K562 (cell line): ENCODE measurements at regions not wholly inside any gene's neighbourhood (a gene's known extent, or its start where the extent isn't known, plus 50 kb on each side); places are given as distances from the start of the nearest gene placed in this dataset.

Source experiments
- ATAC-seq: fragments of 200-7000 bp; cut with Tn5 transposase; 3 replicates; pipeline ENCODE4 v1.9.1; 2020; ENCODE audit warnings: moderate library complexity
- BruUV-seq: library from RNA; stranded (reverse); fragments of 400-500 nt; replicated peaks from 2 replicates; lab custom pipeline; 2021; lab: Mats Ljungman, UMichigan
- CTCF ChIA-PET: fragments of 300-600 bp; formaldehyde crosslinking; extraction: SDS; loops from one replicate; lab custom pipeline; 2021; ENCODE audit warnings: low intra/inter-chr PET ratio; lab: Yijun Ruan, JAX
- POLR2A ChIA-PET: fragments of 300-600, 350-650 bp; sonication (Branson Sonifier 250); formaldehyde crosslinking; extraction: SDS; loops from one replicate; lab custom pipeline; 2021; ENCODE audit warnings: antibody characterized with exemption, inconsistent platforms; lab: Yijun Ruan, JAX
- DNase-seq, 4 experiments: peaks; one replicate each; pipeline versions ENCODE4 v3.0.0 to v3.0.0-alpha.2; 2011 to 2018; ENCODE audit warnings: low spot score in 3 of 4, mixed read lengths in 3 of 4; ENCODE audit errors: extremely low read depth in 1 of 4
- FAIRE-seq: peaks from 2 replicates; lab custom pipeline; 2011; peaks lifted over from hg19 to GRCh38; lab: Jason Lieb, UNC
- H2AFZ ChIP-seq: 2 replicates; pipeline ENCODE4 v1.6.0; 2011; ENCODE audit warnings: low read depth, low read length, control low read depth, inconsistent platforms
- H3K27ac ChIP-seq: fragments of 200-600 bp; 3 replicates; pipeline ENCODE4 v1.8.0; 2011; ENCODE audit warnings: low read depth, mild to moderate bottlenecking, control low read depth, inconsistent platforms, low read length, moderate library complexity, mixed read lengths; ENCODE audit errors: extremely low read depth
- H3K27me3 ChIP-seq, 2 experiments: fragments of 300-600 bp in 1 of 2; 2 replicates in 1 of 2; 3 replicates in 1 of 2; pipeline versions ENCODE4 v1.6.0 to v1.8.0; 2011; ENCODE audit warnings: inconsistent platforms in 2 of 2, low read length in 2 of 2, mild to moderate bottlenecking in 1 of 2, mixed read lengths in 1 of 2, moderate library complexity in 1 of 2; ENCODE audit not compliant: control insufficient read depth in 2 of 2, insufficient read depth in 2 of 2
- H3K36me3 ChIP-seq: fragments of 300-600 bp; 3 replicates; pipeline ENCODE4 v1.8.0; 2011; ENCODE audit warnings: mild to moderate bottlenecking, low read length, inconsistent platforms; ENCODE audit not compliant: control insufficient read depth, insufficient read depth
- H3K4me1 ChIP-seq, 2 experiments: fragments of 200-600 bp in 1 of 2; replicated peaks in 1 of 2; 2 replicates in 1 of 2; 3 replicates in 1 of 2; pipeline versions ENCODE4 v1.5.1 to v1.8.0; 2011; ENCODE audit warnings: inconsistent platforms in 2 of 2, low read length in 2 of 2, mild to moderate bottlenecking in 1 of 2, mixed read lengths in 1 of 2, moderate library complexity in 1 of 2; ENCODE audit not compliant: control insufficient read depth in 2 of 2, insufficient read depth in 2 of 2
- H3K4me2 ChIP-seq: 2 replicates; pipeline ENCODE4 v1.6.1; 2011; ENCODE audit warnings: low read length, control low read depth, inconsistent platforms, mixed read lengths; ENCODE audit not compliant: insufficient read depth
- H3K4me3 ChIP-seq: fragments of 200-600 bp; sonication (generic), shearing (Covaris generic); 2 replicates; pipeline ENCODE4 v1.5.1; 2016; ENCODE audit warnings: control low read depth, inconsistent platforms
- H3K79me2 ChIP-seq: fragments of 200-600 bp; 3 replicates; pipeline ENCODE4 v1.8.0; 2011; ENCODE audit warnings: low read length, inconsistent platforms; ENCODE audit not compliant: control insufficient read depth, insufficient read depth
- H3K9ac ChIP-seq, 2 experiments: 2 replicates each; pipeline versions ENCODE4 v1.6.0 to v1.6.1; 2011; ENCODE audit warnings: low read depth in 2 of 2, low read length in 2 of 2, control low read depth in 1 of 2, inconsistent platforms in 1 of 2, mild to moderate bottlenecking in 1 of 2, mixed read lengths in 1 of 2; ENCODE audit not compliant: insufficient read depth in 1 of 2
- H3K9me1 ChIP-seq: one replicate; pipeline ENCODE4 v1.6.0; 2011; ENCODE audit warnings: inconsistent platforms, mild to moderate bottlenecking, low read length, moderate library complexity; ENCODE audit not compliant: control insufficient read depth, insufficient read depth
- H3K9me3 ChIP-seq: replicated peaks from 2 replicates; pipeline ENCODE4 v1.5.1; 2011; ENCODE audit warnings: low read depth, low read length, inconsistent platforms; ENCODE audit not compliant: control insufficient read depth, insufficient read depth
- H4K20me1 ChIP-seq: replicated peaks from 2 replicates; pipeline ENCODE4 v1.6.1; 2011; ENCODE audit warnings: low read length, inconsistent platforms, mixed read lengths; ENCODE audit not compliant: control insufficient read depth, insufficient read depth
- BRCA1 ChIP-seq, 2 experiments: fragments of 450-650 bp in 1 of 2; sonication (generic) in 1 of 2; formaldehyde crosslinking in 1 of 2; IDR thresholded peaks; 2 replicates each; pipeline versions ENCODE4 v1.5.0 to v1.6.1; 2017 to 2020; ENCODE audit warnings: mild to moderate bottlenecking in 1 of 2, missing genetic modification reagents in 1 of 2
- MCM3 ChIP-seq: fragments of 450-650 bp; IDR thresholded peaks from 2 replicates; pipeline ENCODE4 v1.6.1; 2016
- MECOM ChIP-seq: fragments of 250-450 bp; sonication (Bioruptor Pico); IDR thresholded peaks from 2 replicates; pipeline ENCODE4 v1.8.0; 2022; ENCODE audit warnings: inconsistent platforms
- NBN ChIP-seq: fragments of 450-650 bp; IDR thresholded peaks from 2 replicates; pipeline ENCODE4 v1.6.1; 2016; ENCODE audit warnings: low read depth, mild to moderate bottlenecking
- NFE2 ChIP-seq: IDR thresholded peaks from 2 replicates; pipeline ENCODE4 v1.6.1; 2014; ENCODE audit warnings: antibody characterized with exemption, low read depth
- ZBTB17 ChIP-seq: fragments of 450-650 bp; formaldehyde crosslinking; IDR thresholded peaks from 2 replicates; pipeline ENCODE4 v1.4.0; 2020; ENCODE audit warnings: mild to moderate bottlenecking
- ZC3H4 ChIP-seq: sonication (generic); formaldehyde crosslinking; IDR thresholded peaks from 2 replicates; pipeline ENCODE4 v1.9.0; 2021; ENCODE audit warnings: missing genetic modification reagents, borderline replicate concordance
- ZFPM2 ChIP-seq: fragments of 250-450 bp; sonication (Bioruptor Pico); IDR thresholded peaks from 2 replicates; pipeline ENCODE4 v1.5.1; 2022; ENCODE audit warnings: mild to moderate bottlenecking
- ZNF134 ChIP-seq: fragments of 250-450 bp; sonication (Bioruptor Pico); conservative IDR thresholded peaks from 2 replicates; pipeline ENCODE4 v1.4.0; 2020
- ZNF174 ChIP-seq: fragments of 250-450 bp; sonication (Bioruptor Pico); IDR thresholded peaks from 2 replicates; pipeline ENCODE4 v1.4.0; 2020; ENCODE audit warnings: mild to moderate bottlenecking
- ZNF347 ChIP-seq: fragments of 450-650 bp; formaldehyde crosslinking; IDR thresholded peaks from 2 replicates; pipeline ENCODE4 v1.4.0; 2020; ENCODE audit warnings: low read depth, mild to moderate bottlenecking, moderate library complexity
- ZNF707 ChIP-seq: fragments of 250-450 bp; sonication (Bioruptor Pico); conservative IDR thresholded peaks from 2 replicates; pipeline ENCODE4 v1.8.0; 2022; ENCODE audit warnings: inconsistent platforms, mild to moderate bottlenecking, moderate library complexity
- ZNF77 ChIP-seq: fragments of 250-450 bp; sonication (Bioruptor Pico); IDR thresholded peaks from 2 replicates; pipeline ENCODE4 v1.5.0; 2020
- WGBS: fragments of 100-300 bp; shearing (Covaris generic); methylation state at CpG from one replicate; pipeline ENCODE4 v1.1.6; 2016; ENCODE audit warnings: low coverage, mixed read lengths; ENCODE audit not compliant: insufficient coverage; ENCODE audit errors: missing lambda C conversion rate; 5-methylcytosine and 5-hydroxymethylcytosine counted together
- in situ Hi-C: fragments of 300-500 bp; cut with MboI; formaldehyde crosslinking; loops from 4 replicates; pipeline ENCODE4 v1.15.0; 2018; ENCODE audit warnings: inconsistent platforms, mixed read lengths
- intact Hi-C: fragments of 100-400 bp; cut with micrococcal nuclease; formaldehyde crosslinking; loops from 2 replicates; pipeline ENCODE4 v1.14.2; 2022
- TF ChIP-seq, protein P1 (sequence below), 2 experiments: fragments of 450-650 bp in 1 of 2; sonication (generic) in 1 of 2; formaldehyde crosslinking in 1 of 2; IDR thresholded peaks in 1 of 2; conservative IDR thresholded peaks in 1 of 2; 2 replicates each; pipeline versions ENCODE4 v1.6.1 to v1.8.1; 2016 to 2023; ENCODE audit warnings: mild to moderate bottlenecking in 2 of 2, moderate library complexity in 2 of 2, inconsistent platforms in 1 of 2, missing genetic modification reagents in 1 of 2
- TF ChIP-seq, protein P2 (sequence below): fragments of 450-650 bp; IDR thresholded peaks from 2 replicates; pipeline ENCODE4 v1.6.1; 2016
- TF ChIP-seq, protein P3 (sequence below): fragments of 450-650 bp; IDR thresholded peaks from 2 replicates; pipeline ENCODE4 v1.7.1; 2018; ENCODE audit warnings: mild to moderate bottlenecking, low read depth; ENCODE audit not compliant: partially characterized antibody
- TF ChIP-seq, protein P4 (sequence below): sonication (generic); formaldehyde crosslinking; IDR thresholded peaks from 2 replicates; pipeline ENCODE4 v1.9.0; 2022; ENCODE audit warnings: mild to moderate bottlenecking, missing genetic modification reagents

DNA sequence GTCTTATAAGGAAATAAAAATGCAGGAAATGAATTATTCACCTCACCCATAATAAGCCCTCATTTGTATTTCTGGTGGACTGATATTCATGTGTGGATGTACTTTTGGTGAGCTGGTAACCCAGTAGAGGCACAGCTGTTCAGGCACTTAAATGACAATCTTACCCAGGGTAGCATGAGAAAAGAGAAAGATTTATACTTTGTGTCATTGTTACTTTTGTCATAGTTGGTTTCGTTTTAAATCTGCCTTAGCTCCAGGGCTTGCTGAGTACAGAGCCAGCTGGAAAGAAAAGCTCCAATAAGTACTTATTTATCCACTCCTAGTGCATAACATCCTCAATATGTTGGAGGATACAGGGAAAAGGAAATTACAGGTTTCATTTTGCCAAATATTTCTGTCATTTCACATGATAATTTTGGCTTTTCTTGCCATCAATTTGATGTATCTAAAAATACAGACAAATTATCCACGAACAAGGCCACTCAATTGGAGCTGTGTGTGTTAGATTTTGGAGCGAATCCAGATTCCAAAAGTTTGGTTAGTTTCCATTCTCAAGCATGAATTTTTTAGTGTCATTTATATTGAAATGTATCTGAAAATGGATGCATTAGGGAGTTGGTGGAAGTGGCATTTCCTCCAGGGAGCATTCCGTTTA, 1276.1 kb upstream of the FAM98A start (continued):
- TF ChIP-seq ZC3H4 (CRISPR knock-in tag) = no peak

DNA sequence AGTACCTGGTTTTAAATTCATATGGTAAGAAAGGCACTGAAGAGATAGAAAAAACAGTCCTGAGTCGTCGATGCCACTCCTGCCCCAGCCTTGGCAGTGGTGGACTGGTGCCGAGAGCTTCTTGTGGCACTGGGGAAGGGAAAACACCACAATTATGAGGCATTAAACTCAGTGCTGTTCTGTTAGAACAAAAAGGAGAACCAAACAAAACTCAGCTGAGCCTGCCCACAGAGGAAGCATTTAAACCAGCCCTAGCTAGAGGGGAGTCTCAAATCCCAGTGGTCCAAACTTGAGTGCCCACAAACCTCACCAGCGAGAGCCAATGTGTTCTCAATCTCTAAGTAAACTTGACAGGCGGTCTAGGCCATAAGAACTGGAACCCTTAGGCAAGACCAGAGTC, 1254.5 kb upstream of the FAM98A start:
- no peak for FAIRE-seq
- Histone ChIP-seq H3K27me3 (no peaks in the 10 kb centered on the region), H4K20me1 (no peaks in the 10 kb centered on the region), H3K4me3 (no peak overlapping the region), H2AFZ (no peak overlapping the region), H3K36me3 (no peaks in the 10 kb centered on the region), H3K9ac (no peak overlapping the region), H3K4me1 (no peaks in the 10 kb centered on the region), H3K9me1 (no peaks in the 10 kb centered on the region), H3K9me3 (peaks cover 4% of the 10 kb centered on the region; the same call in 1 of the 2 replicates), H3K79me2 (no peaks in the 10 kb centered on the region), H3K4me2 (no peak overlapping the region), H3K27ac (no peak overlapping the region)
- in situ Hi-C loops (no loop called here), intact Hi-C loops (no loop called here)
- BruUV-seq = no TSS peak
- WGBS = 0% methylated on average over 5 of the region's 5 CpGs
- no peak for ATAC-seq
- ChIA-PET CTCF (no interaction called here), POLR2A (no interaction called here)
- no peak for DNase-seq
- TF ChIP-seq, protein P1, sequence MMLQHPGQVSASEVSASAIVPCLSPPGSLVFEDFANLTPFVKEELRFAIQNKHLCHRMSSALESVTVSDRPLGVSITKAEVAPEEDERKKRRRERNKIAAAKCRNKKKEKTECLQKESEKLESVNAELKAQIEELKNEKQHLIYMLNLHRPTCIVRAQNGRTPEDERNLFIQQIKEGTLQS (IDR thresholded peaks at IDR 0.05) = no peak
- TF ChIP-seq, protein P1 (CRISPR knock-in tag; conservative IDR thresholded peaks at IDR 0.05) = no peak
- TF ChIP-seq NBN (no peak), ZFPM2 (CRISPR knock-in tag) (no peak), MECOM (CRISPR knock-in tag) (no peak), BRCA1 (IDR thresholded peaks at IDR 0.05) (no peak), BRCA1 (CRISPR knock-in tag; IDR thresholded peaks at IDR 0.05) (no peak), ZNF134 (no peak), NFE2 (no peak), MCM3 (no peak), ZBTB17 (CRISPR knock-in tag) (no peak), ZNF174 (CRISPR knock-in tag) (no peak), ZNF347 (CRISPR knock-in tag) (no peak), ZNF707 (no peak), ZNF77 (CRISPR knock-in tag) (no peak)
- TF ChIP-seq, protein P2, sequence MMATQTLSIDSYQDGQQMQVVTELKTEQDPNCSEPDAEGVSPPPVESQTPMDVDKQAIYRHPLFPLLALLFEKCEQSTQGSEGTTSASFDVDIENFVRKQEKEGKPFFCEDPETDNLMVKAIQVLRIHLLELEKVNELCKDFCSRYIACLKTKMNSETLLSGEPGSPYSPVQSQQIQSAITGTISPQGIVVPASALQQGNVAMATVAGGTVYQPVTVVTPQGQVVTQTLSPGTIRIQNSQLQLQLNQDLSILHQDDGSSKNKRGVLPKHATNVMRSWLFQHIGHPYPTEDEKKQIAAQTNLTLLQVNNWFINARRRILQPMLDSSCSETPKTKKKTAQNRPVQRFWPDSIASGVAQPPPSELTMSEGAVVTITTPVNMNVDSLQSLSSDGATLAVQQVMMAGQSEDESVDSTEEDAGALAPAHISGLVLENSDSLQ = no peak
- TF ChIP-seq, protein P3, sequence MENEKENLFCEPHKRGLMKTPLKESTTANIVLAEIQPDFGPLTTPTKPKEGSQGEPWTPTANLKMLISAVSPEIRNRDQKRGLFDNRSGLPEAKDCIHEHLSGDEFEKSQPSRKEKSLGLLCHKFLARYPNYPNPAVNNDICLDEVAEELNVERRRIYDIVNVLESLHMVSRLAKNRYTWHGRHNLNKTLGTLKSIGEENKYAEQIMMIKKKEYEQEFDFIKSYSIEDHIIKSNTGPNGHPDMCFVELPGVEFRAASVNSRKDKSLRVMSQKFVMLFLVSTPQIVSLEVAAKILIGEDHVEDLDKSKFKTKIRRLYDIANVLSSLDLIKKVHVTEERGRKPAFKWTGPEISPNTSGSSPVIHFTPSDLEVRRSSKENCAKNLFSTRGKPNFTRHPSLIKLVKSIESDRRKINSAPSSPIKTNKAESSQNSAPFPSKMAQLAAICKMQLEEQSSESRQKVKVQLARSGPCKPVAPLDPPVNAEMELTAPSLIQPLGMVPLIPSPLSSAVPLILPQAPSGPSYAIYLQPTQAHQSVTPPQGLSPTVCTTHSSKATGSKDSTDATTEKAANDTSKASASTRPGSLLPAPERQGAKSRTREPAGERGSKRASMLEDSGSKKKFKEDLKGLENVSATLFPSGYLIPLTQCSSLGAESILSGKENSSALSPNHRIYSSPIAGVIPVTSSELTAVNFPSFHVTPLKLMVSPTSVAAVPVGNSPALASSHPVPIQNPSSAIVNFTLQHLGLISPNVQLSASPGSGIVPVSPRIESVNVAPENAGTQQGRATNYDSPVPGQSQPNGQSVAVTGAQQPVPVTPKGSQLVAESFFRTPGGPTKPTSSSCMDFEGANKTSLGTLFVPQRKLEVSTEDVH = no peak
- TF ChIP-seq, protein P4, sequence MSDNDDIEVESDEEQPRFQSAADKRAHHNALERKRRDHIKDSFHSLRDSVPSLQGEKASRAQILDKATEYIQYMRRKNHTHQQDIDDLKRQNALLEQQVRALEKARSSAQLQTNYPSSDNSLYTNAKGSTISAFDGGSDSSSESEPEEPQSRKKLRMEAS (CRISPR knock-in tag) = no peak
